ENCODE measurements at regions not wholly inside any gene's neighbourhood (a gene's known extent, or its start where the extent isn't known, plus 50 kb on each side); places are given as distances from the start of the nearest gene placed in this dataset.
A peak's percentile ranks its signal among the peaks of the same experiment; 100 is the strongest.

DNA sequence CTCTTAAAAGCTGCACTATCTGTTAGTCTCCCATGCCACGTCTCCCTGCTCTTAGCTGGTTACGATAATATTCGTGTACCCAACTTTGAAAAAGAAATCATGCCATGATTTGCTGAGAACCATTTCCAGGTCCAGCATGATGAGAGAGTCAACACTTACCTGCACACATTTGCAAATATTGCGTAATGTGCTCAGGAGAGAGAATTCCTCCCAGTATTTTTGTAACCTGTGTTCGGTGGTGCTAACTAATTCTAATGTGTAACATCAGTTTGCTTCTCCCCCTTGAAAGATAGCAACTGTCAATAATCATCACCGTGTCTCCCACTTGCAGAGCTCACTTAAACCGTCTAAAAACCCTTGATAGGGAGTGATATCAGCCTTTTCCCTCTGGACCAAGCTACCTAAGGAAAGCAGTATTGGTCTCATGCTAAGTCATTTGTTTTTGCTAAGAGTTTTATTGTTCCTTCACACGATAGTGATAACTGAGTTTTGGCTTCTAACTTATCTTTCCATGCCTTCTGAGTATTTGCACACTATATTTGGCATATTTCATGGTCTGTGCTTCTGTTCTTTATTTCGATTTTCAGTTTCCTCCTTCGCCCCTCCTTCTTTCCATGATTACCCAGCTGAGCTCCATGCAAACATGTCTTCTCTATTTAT is 61.1 kb upstream of the IRF2BP2 start:
- Mint-ChIP-seq H3K4me3 (no peak overlapping the region), H3K27me3 (peaks cover 0 to 5% of the 10 kb centered on the region in 2 donors), H3K27ac (no peak overlapping the region), H3K9me3 (no peaks in the 10 kb centered on the region), H3K36me3 (peaks cover 0 to 3% (median 0%) of the 10 kb centered on the region in 3 donors), H3K4me1 (peaks cover 4 to 7% (median 6%) of the 10 kb centered on the region in 3 donors)
- CTCF ChIA-PET = no interaction called here
- H3K4me1 ChIP-seq (ENCODE audit: insufficient read depth, low read length) = no peaks in the 10 kb centered on the region
- peak overlapping the region; percentile 15 for H3K27ac ChIP-seq (ENCODE audit: low read depth, low read length)
- no peak overlapping the region for H3K4me3 ChIP-seq (ENCODE audit: low read length)
- DNase-seq = no peak
- POLR2A ChIA-PET = interaction anchor here (0.6 kb wide), 1 partner anchor 59 kb away, joined by 3 read pairs; no protein-coding TSS in a partner anchor
- H3K36me3 ChIP-seq (ENCODE audit: insufficient read depth, low read length) = no peaks in the 10 kb centered on the region
- H3K27me3 ChIP-seq (ENCODE audit: insufficient read depth, low read length, poor library complexity, severe bottlenecking) = no peaks in the 10 kb centered on the region
- H3K9me3 ChIP-seq (ENCODE audit: low read length) = no peaks in the 10 kb centered on the region

DNA sequence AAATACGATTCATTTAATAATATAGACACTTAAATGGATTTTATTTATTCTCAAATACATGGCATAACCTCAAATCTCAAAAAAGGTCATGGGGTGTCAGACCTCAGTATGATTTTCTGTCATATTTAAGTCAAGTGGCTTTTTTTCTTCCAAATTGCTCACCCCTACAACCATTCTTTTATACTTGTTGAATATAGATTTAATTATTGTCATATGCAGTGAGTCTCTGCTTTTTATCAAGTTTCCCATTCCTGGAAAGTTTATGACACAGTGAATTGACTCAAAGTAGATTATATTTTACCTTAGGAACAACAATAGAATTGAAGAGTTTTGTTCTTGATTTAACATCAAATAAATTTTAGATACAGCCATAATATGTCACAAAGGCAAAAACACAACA is 59.5 kb upstream of the IRF2BP2 start:
- Mint-ChIP-seq H3K9me3 (no peaks in the 10 kb centered on the region), H3K4me3 (no peak overlapping the region), H3K27ac (no peak overlapping the region), H3K4me1 (peaks cover 0 to 3% (median 0%) of the 10 kb centered on the region in 3 donors), H3K36me3 (peaks cover 0 to 3% (median 0%) of the 10 kb centered on the region in 3 donors), H3K27me3 (peaks cover 0 to 5% of the 10 kb centered on the region in 2 donors)
- Histone ChIP-seq H3K36me3 (ENCODE audit: insufficient read depth, low read length) (no peaks in the 10 kb centered on the region), H3K27ac (ENCODE audit: low read depth, low read length) (no peak overlapping the region), H3K27me3 (ENCODE audit: insufficient read depth, low read length, poor library complexity, severe bottlenecking) (no peaks in the 10 kb centered on the region), H3K4me3 (ENCODE audit: low read length) (no peak overlapping the region), H3K9me3 (ENCODE audit: low read length) (no peaks in the 10 kb centered on the region), H3K4me1 (ENCODE audit: insufficient read depth, low read length) (no peaks in the 10 kb centered on the region)
- POLR2A ChIA-PET = no interaction called here
- DNase-seq = no peak
- CTCF ChIA-PET = no interaction called here

DNA sequence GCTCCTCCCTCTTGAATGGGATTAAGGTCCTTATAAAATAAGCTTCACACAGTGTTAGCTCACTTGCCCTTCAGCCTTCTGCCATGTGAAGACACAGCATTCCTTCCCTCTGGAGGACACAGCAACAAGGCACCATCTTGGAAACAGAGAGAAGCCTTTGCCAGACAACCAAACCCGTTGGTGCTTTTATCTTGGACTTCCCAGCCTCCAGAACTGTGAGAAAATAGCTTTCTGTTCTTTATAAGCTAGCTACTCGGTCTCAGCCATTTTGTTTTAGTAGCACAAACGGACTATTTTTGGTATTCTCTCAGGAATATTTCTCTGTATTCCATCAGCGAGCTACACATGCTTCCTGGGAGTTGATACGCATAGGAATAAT is 58.6 kb upstream of the IRF2BP2 start:
- H3K4me3 Mint-ChIP-seq = no peak overlapping the region
- no peaks in the 10 kb centered on the region for H3K9me3 ChIP-seq (ENCODE audit: low read length)
- no peaks in the 10 kb centered on the region for H3K27me3 ChIP-seq (ENCODE audit: insufficient read depth, low read length, poor library complexity, severe bottlenecking)
- peaks cover 0 to 4% of the 10 kb centered on the region in 2 donors for H3K27me3 Mint-ChIP-seq
- no peaks in the 10 kb centered on the region for H3K4me1 ChIP-seq (ENCODE audit: insufficient read depth, low read length)
- CTCF ChIA-PET = no interaction called here
- no peak for DNase-seq
- no peaks in the 10 kb centered on the region for H3K9me3 Mint-ChIP-seq
- H3K36me3 Mint-ChIP-seq = peaks cover 0 to 3% (median 0%) of the 10 kb centered on the region in 3 donors
- no peak overlapping the region for H3K27ac ChIP-seq (ENCODE audit: low read depth, low read length)
- POLR2A ChIA-PET = no interaction called here
- no peak overlapping the region for H3K4me3 ChIP-seq (ENCODE audit: low read length)
- H3K36me3 ChIP-seq (ENCODE audit: insufficient read depth, low read length) = no peaks in the 10 kb centered on the region
- H3K4me1 Mint-ChIP-seq = peaks cover 0 to 3% (median 0%) of the 10 kb centered on the region in 3 donors
- H3K27ac Mint-ChIP-seq = no peak overlapping the region

DNA sequence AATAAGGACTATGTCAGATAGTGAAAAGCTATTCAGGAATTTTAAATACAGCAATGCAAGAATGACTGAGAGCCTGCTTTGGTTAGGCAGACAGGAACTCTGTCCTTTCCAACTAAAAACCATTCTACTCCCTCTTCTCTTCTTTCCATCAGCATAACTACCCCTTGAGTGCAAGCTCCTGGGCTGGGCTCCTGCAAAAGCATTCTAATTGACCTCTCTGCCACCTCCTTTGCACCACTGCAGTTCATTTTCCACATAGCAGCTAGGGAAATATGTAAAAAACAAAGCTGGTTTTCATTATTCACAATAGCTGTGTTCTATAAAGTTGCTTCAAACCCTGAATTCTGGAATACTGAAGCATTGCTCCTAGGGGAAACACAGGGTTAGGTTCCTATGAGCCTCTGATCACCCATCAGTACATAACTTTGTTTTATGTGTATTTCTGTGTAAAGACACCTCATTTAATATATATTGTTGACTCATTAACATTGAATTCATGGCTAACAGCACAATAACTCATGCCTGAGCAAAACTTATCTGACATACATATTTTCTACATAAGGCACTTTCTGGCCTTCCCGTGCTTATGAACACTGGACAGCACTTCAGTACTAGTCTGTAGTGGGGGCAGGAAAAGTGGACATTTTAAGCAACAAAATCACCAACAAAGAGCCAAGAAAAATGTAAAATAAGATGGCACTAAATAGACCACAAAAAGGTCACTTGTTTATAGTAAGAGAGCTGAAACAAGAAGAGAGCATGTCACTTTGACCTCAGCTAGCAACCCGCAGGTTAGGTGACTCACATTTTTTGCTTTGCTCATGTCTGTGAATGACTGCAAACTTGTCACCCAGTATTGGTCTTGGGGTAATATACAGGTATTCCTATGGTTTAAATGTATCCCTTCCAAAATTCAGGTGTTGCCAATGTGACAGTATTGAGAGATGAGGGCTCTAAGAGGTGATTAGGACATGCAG is 57.9 kb upstream of the IRF2BP2 start:
- no peaks in the 10 kb centered on the region for H3K9me3 Mint-ChIP-seq
- ChIA-PET CTCF (no interaction called here), POLR2A (no interaction called here)
- peaks cover 0 to 3% (median 0%) of the 10 kb centered on the region in 3 donors for H3K36me3 Mint-ChIP-seq
- H3K4me1 Mint-ChIP-seq = peaks cover 0 to 3% (median 0%) of the 10 kb centered on the region in 3 donors
- Histone ChIP-seq H3K4me1 (ENCODE audit: insufficient read depth, low read length) (no peaks in the 10 kb centered on the region), H3K27ac (ENCODE audit: low read depth, low read length) (no peak overlapping the region), H3K36me3 (ENCODE audit: insufficient read depth, low read length) (no peaks in the 10 kb centered on the region), H3K9me3 (ENCODE audit: low read length) (no peaks in the 10 kb centered on the region), H3K27me3 (ENCODE audit: insufficient read depth, low read length, poor library complexity, severe bottlenecking) (no peaks in the 10 kb centered on the region), H3K4me3 (ENCODE audit: low read length) (no peak overlapping the region)
- no peak for DNase-seq
- H3K4me3 Mint-ChIP-seq = no peak overlapping the region
- no peak overlapping the region for H3K27ac Mint-ChIP-seq
- peaks cover 0 to 4% of the 10 kb centered on the region in 2 donors for H3K27me3 Mint-ChIP-seq

DNA sequence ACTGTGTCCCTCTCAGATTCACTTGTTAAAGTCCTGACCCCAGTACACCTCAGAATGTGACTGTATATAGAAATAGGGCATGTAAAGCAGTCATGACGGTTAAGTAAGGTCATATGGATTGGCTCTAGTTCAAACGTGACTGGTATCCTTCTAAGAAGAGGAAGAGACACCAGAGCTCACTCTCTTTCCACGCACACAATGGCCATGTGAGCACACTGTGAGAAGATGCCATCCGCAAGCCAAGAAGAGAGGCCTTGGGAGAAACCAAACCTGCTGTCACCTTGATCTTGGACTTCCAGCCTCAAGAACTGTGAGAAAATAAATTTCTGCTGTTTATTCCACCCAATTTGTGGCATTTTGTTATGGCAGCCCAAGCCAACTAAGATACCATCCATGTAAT is 56.8 kb upstream of the IRF2BP2 start:
- no peak overlapping the region for H3K4me3 Mint-ChIP-seq
- CTCF ChIA-PET = no interaction called here
- no peaks in the 10 kb centered on the region for H3K4me1 ChIP-seq (ENCODE audit: insufficient read depth, low read length)

DNA sequence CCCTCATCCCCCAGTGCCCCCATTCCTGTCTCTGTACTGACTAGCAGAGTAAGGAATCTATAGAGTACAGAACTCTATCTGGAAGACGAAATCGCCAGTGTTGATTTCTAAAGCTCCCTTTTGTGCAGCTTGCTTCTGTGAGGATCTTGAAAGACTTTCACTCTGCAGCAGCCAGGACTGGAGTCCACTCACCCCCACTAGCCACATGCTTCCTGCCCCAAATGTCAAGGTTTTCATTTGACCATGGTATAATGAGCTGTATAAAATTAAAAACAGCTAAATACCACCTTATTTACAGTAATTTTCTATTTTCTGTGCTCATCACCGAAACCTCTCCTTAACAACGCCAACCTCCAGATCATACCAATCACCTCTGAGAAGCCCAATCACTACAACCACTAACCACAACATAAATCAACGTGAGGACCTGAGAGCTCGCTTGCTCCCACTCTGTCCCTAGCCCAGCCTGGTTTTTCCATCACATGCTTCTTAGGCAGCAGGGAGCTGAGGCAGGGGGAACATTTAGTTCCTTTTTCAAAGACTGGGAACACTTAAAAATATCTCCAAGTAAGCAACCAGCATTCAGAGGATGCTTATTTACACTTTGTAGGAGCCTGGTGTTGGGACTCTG is 56.1 kb upstream of the IRF2BP2 start:
- Mint-ChIP-seq H3K36me3 (peaks cover 0 to 3% (median 0%) of the 10 kb centered on the region in 3 donors), H3K4me3 (no peak overlapping the region), H3K27ac (peak overlapping the region in 1 of 8 donors; percentile 69), H3K9me3 (no peaks in the 10 kb centered on the region), H3K27me3 (peaks cover 0 to 6% of the 10 kb centered on the region in 2 donors), H3K4me1 (peaks cover 0 to 3% (median 0%) of the 10 kb centered on the region in 3 donors)
- Histone ChIP-seq H3K27ac (ENCODE audit: low read depth, low read length) (no peak overlapping the region), H3K4me3 (ENCODE audit: low read length) (no peak overlapping the region), H3K9me3 (ENCODE audit: low read length) (no peaks in the 10 kb centered on the region), H3K36me3 (ENCODE audit: insufficient read depth, low read length) (no peaks in the 10 kb centered on the region), H3K4me1 (ENCODE audit: insufficient read depth, low read length) (no peaks in the 10 kb centered on the region), H3K27me3 (ENCODE audit: insufficient read depth, low read length, poor library complexity, severe bottlenecking) (no peaks in the 10 kb centered on the region)
- POLR2A ChIA-PET = no interaction called here
- no peak for DNase-seq
- CTCF ChIA-PET = no interaction called here

More for the DNA sequence above, 56.8 kb upstream of the IRF2BP2 start:
- Mint-ChIP-seq H3K36me3 (peaks cover 0 to 3% (median 0%) of the 10 kb centered on the region in 3 donors), H3K27me3 (peaks cover 0 to 4% of the 10 kb centered on the region in 2 donors), H3K27ac (no peak overlapping the region), H3K9me3 (no peaks in the 10 kb centered on the region), H3K4me1 (peaks cover 0 to 3% (median 0%) of the 10 kb centered on the region in 3 donors)
- Histone ChIP-seq H3K27me3 (ENCODE audit: insufficient read depth, low read length, poor library complexity, severe bottlenecking) (no peaks in the 10 kb centered on the region), H3K36me3 (ENCODE audit: insufficient read depth, low read length) (no peaks in the 10 kb centered on the region), H3K4me3 (ENCODE audit: low read length) (no peak overlapping the region), H3K9me3 (ENCODE audit: low read length) (no peaks in the 10 kb centered on the region), H3K27ac (ENCODE audit: low read depth, low read length) (no peak overlapping the region)
- no peak for DNase-seq
- POLR2A ChIA-PET = no interaction called here

DNA sequence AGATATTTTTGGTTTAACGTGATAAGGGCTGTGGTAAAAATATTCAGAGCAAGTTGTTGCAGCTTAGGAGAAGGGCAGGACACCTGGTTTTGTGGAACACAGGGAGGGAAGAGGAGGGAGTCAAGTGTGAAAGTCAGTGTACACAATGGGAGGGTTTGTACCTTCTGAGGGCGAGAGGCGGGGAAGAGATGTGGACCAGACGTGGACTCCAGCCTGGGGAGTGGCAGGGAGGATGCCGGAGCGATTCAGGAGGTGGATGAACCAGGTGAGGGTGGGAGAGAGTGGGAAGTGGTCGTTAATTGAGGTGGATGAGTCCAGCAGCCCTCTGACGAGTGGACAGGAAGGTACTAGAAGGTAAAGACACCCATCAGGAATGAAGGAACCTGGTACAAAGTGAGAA is 52.2 kb upstream of the IRF2BP2 start:
- H3K4me1 ChIP-seq (ENCODE audit: insufficient read depth, low read length) = no peaks in the 10 kb centered on the region
- ChIA-PET CTCF (no interaction called here), POLR2A (no interaction called here)
- Mint-ChIP-seq H3K27me3 (peaks cover 0 to 4% of the 10 kb centered on the region in 2 donors), H3K36me3 (no peaks in the 10 kb centered on the region), H3K4me1 (peaks cover 0 to 4% (median 0%) of the 10 kb centered on the region in 3 donors), H3K9me3 (no peaks in the 10 kb centered on the region), H3K27ac (peak overlapping the region in 1 of 8 donors; percentile 80), H3K4me3 (no peak overlapping the region)
- no peak overlapping the region for H3K27ac ChIP-seq (ENCODE audit: low read depth, low read length)
- no peaks in the 10 kb centered on the region for H3K27me3 ChIP-seq (ENCODE audit: insufficient read depth, low read length, poor library complexity, severe bottlenecking)
- H3K36me3 ChIP-seq (ENCODE audit: insufficient read depth, low read length) = no peaks in the 10 kb centered on the region
- H3K4me3 ChIP-seq (ENCODE audit: low read length) = no peak overlapping the region
- H3K9me3 ChIP-seq (ENCODE audit: low read length) = no peaks in the 10 kb centered on the region
- DNase-seq = no peak

All from CD8-positive, alpha-beta memory T cell (primary cell).